ENCODE measurements at regions not wholly inside any gene's neighbourhood (a gene's known extent, or its start where the extent isn't known, plus 50 kb on each side); places are given as distances from the start of the nearest gene placed in this dataset.

DNA sequence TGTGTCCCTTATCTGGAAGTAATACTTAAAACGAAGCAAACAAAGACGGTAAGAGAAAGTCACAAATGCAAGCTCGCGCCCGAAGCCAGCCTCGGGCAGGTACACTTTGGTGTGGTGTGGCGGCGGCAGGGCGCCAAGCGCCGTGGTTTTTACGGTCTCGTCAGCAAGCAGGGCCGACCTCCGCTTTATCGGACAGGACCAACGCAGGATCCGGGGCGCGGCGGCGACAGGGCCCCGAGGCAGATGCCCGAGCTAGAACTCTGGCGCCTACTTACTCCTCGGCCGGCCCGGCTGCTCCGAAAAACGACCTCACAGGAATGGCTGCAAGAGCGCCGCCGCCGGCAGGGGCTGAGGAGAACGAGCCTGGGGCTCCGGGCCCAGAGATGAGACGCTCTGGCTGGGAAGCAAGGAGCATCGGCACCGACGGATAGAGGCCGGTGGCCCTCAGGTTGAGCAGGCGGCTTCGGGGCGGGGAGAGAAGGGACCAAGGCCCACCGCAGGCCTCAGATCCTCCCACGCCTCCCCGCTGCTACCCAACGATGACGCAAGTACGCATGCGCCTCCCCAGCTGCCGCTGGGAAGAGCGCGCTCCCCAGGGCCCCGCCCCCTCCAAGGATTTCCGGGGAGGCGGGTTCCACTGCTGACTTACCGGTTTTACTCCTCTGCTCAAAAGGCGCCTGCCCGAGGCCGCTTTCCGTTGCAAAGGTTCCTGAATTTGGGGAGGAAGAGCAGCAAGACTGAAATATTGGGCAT lies 60.6 kb downstream of the FAM217A start:
- Histone ChIP-seq H3K36me3 (replicated peaks in 1 of 2) (no peaks in the 10 kb centered on the region), H3K4me3 (peak overlapping the region; percentile 63 to 92 (median 79)), H3K27ac (peak overlapping the region; percentile 96 to 99 (median 98)), H3K27me3 (no peaks in the 10 kb centered on the region), H3K9me3 (replicated peaks in 1 of 3) (no peaks in the 10 kb centered on the region), H3K4me1 (replicated peaks in 1 of 2) (peaks cover 20 to 40% of the 10 kb centered on the region in 2 donors)
- WGBS, 4 donors = 0% methylated on average over 24 to 62 of the region's 62 CpGs
- intact Hi-C loops (cut with DNase I) = loop anchor here in 1 of 2 donors (10.0 kb wide), 1 partner anchor 274 kb away; no protein-coding TSS in a partner anchor
- DNase-seq = peak; percentile 94 to 96 (median 95)
- peak; percentile 77 to 95 for TF ChIP-seq POLR2A (IDR thresholded peaks at IDR 0.05)
- TF ChIP-seq, protein P1, sequence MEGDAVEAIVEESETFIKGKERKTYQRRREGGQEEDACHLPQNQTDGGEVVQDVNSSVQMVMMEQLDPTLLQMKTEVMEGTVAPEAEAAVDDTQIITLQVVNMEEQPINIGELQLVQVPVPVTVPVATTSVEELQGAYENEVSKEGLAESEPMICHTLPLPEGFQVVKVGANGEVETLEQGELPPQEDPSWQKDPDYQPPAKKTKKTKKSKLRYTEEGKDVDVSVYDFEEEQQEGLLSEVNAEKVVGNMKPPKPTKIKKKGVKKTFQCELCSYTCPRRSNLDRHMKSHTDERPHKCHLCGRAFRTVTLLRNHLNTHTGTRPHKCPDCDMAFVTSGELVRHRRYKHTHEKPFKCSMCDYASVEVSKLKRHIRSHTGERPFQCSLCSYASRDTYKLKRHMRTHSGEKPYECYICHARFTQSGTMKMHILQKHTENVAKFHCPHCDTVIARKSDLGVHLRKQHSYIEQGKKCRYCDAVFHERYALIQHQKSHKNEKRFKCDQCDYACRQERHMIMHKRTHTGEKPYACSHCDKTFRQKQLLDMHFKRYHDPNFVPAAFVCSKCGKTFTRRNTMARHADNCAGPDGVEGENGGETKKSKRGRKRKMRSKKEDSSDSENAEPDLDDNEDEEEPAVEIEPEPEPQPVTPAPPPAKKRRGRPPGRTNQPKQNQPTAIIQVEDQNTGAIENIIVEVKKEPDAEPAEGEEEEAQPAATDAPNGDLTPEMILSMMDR (IDR thresholded peaks at IDR 0.05) = peak in 5 of 6 experiments; percentile 34 to 64 (median 42)

Small RNA genes lying in the stretch of these regions (small RNA-seq; reads per million reads assigned to genes)
- 0 reads per million in 2 donors for gene AL590004.1

All from adrenal gland (tissue), 9 donors.